ENCODE measurements at regions not wholly inside any gene's neighbourhood (a gene's known extent, or its start where the extent isn't known, plus 50 kb on each side); places are given as distances from the start of the nearest gene placed in this dataset.

DNA sequence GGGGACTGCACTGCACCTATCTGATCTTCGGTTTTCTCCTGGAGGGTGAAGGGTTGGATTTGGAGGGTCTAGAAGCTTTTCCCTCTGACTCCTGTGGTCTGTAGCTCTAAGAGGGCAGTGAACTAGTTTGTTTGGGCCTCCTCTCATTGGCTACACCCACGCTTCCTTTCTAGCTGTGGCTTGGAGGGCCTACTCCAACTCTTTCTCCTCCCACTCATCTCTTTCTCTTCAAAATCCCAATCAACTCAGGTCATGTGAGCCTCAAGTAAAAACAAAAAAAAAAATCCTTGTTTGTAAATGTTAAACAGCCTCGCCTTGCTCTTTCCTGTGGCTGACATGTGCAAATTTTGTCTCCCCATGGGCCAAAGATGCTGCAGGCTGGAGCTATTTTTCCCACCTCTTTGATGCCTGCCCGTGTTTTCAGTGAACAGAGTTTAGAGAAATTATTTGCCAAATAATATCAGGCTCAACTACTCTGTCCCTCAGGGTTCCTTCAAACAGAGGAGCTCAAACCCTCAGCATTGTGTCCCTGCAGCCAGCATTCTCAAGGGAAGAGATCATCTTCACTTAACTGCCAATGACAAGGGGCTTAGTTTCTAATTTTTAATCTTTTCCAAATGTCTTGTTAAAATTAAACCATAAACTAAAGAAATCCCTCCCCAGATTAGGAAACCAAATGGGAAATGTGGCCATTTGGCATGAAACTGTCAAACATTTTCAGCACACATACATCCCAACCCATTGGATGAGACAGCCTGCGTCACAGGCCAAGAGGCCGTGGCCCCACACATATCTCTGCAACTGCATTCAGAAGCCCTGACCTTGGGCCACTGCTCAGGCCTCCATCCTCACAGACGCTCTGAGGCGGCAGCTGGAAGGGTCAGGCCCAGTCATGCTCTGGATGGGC, 114.8 kb upstream of the THBS1 start:
- no peak for DNase-seq

DNA sequence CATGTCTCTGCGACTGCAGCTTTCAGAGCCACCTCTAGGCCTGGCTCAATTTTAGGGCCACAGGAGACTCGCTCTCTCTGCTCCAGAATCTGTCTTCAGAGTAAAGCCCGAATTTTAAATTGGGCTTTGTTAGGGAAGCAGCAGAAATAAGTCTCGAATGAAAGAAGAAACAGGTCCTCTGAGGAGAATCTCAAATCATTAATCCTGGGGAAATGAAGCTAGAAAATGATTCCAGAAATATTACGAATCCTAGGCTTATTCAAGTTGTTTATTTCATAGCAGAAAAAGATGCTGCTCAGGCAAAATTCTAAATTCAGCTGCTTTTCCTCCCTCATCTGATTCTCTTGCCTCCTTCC, 114.2 kb upstream of the THBS1 start:
- no peak for DNase-seq

DNA sequence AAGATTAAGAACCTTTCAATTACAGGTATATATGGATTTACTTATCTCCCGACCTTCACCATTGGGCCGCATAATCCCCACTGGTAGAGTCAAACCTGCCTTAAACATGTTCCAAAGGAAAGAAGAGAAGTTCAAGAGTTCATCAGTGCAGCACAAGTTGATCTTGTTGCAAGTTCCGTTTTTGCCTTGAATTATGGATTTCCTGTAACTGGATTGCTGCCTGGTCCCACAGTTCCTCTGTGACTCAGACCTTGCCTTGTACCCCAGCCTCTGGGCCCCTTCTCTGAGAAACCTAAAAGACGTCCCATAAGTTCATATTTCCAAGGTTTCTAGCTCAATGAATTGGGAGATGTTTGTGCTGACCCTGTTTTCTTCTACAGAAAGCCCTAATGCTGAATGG, 112.5 kb upstream of the THBS1 start:
- DNase-seq: no peak

DNA sequence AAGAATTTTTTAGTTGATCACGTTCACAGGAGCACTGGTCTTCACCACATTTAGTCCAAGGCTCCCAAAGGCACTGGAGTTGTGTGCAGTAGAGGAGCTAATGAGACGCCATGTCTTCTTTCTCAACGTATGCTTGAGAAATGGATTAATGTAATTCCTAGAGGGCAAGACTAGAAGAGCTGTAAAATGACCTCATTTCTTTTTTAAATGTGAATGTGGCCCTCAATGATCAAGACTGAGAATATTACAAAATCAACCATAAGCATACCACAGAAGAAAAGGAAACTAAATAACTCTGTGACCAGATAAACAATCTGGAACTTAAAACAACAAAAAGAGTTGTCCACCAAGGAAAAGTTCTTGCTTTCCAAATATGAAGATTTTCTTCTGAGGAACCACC, 112.1 kb upstream of the THBS1 start:
- no peak for DNase-seq

DNA sequence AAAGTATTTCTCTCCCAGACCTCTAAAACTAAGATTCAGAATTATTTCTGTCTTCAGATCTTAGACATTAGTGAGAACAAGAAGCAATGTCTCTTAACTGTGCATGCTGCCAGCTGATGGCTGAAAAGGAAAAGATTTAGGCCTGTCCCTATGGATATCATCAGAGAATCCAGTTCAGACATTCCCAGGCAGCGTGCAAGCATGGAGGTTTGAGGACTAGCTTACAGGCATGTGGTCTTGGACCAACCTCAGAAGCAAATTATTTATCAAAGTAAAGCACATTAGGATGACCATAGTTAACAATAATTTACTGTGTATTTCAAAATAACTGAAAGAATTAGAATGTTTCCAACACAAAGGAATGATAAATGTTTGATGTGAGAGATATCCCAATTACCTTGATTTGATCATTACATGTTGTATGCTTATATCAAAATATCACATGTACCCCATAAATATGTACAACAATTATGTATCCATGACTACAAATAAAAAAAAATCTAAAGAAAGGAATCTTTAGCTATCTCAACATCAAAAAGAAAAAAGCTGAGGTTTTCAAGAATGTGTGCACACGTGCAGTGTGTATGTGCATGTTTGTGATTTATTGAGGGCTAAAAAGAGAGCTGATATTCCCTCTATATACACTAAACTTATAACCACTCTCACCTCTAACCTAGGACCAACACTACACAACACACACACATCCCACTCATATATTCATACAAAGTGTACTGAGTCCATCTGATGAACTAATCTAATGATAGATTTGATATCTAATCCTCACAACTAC, 108.9 kb upstream of the THBS1 start:
- no peak for DNase-seq

DNA sequence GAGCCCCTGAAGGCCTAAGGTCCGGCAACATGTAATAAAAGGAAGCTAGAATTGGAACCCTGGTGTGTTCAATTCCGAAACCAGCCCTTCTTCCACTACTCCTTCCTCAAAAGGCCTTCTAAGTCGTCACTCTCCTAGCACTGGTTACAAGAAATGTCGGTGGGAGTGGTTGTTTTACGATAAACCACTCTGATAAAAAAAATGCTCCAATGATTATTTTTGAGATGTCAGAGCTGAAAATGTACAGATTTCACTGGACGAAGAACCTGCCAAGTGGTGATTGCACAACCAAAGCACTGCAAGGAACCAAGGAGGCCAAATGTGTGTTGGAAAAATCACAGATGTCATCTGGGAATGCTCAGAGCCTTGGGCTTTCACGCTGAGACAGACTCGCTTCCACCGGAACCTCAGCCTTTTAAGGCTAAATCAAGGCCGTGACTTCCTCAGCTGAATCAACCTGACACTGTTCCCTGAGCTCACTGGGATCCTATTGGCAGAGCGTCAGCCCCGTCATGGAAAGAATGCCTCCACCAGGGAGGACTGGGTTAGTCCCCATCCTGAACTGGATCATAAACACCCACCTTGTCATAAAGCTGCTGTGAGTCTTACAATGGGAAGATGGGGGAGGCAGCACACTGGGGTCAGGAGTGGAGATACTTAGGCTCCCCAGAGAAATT, 108.1 kb upstream of the THBS1 start:
- no peak for DNase-seq

DNA sequence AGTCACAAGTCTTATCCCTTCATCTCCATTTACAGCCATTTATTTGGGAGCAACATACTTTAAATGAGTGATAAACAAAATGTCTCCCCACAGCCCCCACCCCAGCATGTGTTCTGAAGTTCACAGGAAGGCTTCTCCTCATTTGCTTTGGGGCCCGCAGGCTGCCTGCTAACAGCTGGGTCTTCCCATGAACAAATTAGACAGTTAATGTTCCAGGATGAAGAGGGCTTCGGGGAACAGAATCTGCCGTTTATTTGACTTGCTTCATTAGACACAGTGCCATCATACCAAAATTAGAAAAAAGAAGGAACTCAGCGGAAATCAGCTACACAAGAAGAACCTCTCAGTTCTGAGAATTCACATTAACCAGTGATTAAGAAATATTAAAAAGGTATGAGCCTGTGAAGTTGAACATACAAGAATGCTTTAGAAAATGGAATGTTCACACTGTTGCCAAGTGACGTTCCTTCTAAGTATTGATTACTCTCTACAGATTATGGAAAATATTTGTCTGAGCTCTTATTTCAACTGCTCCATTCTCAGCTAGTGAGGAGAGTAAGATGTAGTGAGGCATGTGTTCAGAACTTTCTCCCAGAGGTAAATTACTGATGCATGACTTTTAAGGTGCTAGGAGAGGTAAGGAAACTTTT, 107.5 kb upstream of the THBS1 start:
- DNase-seq: no peak

DNA sequence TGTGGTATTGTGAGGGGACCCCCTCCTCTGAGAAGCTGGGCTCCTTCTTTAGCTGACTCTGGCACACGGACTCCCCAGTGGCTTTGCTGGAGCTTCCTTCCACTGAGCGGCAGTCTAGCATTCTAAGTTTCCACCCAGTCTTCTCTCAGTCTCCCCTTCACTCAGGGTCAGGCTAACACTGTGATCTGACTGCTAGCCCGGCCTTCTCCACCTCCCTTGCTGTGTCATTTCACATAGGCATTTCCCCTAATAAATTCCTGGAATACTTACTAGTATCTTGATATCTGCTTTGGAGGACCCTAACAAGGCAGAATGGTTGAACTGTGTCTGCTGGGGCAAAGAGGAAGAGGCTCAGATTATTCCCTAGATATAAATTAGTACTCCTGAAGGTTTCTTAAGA, 106.2 kb upstream of the THBS1 start:
- no peak for DNase-seq

DNA sequence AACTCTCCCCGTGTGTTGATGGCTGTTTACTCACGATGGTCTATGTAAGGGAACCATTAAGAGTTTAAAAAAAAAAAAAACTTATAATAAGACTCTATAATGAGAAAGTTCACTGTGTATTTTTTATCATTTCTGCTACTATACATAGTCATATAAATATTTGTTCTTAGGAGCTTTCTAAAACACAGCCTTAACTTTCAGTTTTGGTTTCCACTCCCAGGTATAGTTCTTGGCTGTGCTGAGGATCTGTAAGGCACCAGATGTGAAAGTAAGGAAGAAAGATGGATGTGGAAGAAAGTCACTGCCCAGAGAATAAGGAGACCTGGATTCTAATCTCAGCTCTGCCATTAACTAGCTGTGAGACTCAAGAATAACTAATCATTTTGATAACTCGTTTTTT, 101.9 kb upstream of the THBS1 start:
- no peak for DNase-seq

DNA sequence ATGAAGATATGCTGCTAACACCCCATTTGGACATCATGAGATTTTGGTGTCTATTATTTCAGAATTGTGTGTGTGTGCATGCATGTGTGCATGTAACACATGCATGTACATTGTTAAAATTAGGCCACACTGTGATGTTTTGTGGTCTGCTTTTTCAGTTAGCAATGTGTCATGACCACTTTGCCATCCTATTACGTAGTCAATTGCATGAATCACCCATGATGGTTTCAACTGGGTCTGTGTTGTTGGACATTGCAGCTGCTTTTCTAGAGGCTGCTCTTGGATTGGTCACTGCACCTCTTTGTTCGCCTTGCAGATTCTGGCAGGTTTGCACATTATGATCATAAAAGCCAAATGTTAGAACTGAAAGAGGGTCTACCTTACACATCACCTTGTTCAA, 101.0 kb upstream of the THBS1 start:
- no peak for DNase-seq

DNA sequence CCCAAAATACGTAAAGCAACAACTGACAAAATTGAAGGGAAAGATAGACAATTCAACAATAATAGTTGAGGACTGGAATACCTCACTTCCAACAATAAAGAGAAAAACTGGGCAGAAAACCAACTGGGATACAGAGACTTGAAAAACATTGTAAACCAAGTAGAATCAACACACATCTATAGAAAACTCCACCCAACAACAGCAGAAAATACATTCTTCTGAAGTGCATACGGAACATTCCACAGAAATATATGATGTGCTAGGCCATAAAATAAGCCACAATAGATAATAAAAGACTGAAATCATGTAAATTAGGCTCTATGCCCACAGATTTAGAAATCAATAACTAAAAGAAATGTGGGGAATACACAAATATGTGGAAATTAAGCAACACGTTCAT, 98.4 kb upstream of the THBS1 start:
- DNase-seq: no peak

DNA sequence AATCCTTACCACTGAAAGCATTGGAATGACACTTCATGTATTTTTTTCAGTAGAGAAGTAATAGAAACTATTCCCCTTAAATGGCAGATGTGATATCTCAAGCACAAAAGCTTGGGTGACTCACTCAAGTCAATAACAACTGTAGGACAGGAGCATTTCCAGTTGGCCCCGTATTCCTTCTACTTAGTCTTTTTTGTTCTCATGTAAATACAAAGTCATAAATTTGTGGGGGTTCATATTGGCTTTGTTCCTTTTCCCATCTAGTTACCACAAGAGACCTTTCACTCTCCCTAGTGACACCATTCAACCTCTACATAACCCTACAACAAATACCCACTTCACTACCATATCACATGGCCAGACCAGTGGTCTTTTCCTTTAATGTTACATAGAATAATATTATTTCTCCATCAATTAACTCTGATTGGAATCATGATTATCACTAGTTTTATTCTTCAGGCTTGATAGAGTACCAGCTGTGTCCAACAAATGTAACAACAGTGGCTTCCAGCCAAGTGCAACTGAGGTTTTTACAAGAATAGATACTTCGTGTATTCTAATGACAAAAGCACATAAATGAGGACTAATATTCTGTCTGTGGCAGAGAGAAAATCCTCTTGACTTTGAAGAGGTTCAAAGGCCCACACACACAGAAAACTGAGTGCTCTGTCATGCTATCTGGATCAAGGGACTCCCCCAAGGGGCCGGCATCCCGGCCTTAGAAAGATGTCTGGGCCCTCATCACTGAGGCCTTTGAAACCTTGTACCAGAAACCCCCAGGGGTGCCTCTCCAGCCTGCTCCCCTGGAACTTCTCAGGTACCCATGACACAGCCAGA, 94.0 kb upstream of the THBS1 start:
- DNase-seq: no peak

DNA sequence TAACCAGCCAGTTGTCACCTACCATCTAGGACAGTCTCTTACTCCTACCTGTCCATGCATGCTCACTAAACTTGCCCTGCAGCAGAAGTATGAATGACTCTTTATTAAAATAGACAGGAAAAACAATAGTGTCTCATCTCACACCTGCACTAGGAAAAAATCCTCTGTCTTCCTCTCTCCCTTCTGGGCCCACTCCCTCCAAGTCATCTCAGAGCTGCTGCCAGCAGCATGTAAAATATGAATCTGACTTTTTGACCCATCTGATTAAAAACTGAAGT, 93.5 kb upstream of the THBS1 start:
- DNase-seq: no peak

DNA sequence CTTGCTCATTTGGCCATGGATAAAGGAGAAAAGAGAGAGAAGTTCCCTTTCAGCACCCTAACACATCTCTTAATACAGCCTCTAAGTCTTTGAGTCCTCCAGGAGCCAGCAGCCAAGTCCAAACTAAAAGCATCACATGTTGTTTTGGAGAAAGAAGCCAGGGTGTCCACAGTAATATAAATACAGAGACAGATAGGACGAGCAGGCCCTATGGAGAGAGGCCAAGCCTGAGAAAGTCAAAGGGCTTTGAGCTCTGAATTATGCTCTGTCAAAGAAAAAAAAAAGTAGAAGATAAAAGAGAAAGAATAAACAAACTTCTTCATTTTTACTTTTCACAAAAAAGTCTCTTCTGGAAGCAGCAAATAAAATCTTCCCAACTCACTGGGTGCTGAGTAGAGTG, 92.4 kb upstream of the THBS1 start:
- DNase-seq: no peak

DNA sequence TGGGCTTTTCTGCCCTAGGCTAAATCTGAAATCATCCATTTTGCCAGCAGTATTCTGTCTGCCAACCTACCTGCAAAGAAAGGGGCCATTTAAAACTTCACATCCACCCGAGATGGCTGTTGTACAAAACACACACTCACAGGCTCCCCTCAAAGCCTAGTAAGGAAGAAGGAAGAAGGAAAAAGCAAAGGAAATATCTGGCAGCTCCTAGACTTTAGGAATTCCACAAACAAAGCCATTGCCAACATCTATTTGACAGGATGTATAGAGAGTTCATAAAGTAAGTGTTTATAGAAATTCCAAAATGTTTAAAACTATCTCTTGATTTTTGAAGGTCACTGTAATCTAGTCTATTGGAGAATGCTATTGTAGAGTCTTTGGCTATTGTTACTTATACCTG, 91.9 kb upstream of the THBS1 start:
- no peak for DNase-seq

DNA sequence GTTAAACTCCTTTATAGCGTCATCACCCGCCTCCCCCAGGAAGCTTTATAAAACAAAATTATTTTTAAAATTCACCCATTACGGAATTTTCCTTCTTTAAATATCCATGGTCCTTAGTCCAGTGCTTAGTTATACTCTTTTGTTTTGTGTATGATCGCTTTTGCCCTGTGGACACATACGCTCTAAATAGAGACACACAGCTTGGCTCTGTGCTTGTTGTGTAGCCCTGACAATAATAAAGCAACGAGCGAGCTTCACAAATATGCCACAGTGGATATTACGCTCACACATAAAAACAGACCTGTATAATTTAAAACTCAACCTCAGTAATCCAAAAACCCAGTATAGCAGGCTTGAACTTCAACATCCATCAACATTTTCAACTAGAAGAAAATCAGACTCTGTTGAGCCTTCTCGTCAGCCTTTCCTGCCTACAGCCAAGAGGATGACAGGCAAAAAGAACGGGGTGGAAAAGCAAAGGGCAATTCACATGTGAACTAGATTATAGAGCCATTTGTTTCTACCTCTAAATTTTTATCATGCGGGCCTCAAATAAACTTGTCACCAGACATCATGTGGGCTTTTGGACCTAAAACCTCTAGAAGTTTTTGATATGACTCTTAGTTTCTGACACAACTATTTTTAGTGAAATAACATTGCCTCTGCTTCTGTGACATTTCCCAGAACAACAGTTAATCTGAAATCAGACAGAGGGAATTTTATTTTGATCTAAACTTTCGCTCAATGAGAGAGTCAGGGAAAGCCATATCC, 89.6 kb upstream of the THBS1 start:
- no peak for DNase-seq

DNA sequence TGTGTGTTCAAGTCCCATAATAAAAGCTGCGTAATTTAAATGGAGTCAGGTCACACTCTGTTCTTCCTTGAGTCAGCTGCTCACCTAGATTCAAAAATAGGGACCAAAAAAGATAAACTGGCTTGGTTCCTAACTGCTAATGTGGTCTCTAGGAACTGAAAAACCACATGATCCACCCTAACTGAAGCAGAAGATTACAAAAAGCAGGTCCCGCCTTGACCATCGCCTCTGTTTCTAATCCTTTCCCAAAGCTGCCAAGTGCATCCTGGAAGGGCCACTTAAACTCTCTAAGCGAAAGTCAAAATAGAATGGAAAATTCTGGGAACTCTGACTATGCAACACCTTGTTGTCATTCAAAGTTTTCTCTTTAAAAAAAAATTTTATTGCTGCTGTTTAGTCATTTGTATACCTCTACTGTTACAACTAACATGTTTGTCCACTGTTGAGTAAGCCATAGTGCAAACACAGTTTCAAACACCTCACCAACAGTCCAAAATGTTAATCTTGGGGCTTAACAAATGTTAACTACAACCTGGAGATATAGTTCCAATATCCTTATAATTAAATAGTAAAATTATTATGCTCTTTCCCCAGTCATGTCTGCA, 88.9 kb upstream of the THBS1 start:
- DNase-seq: no peak

DNA sequence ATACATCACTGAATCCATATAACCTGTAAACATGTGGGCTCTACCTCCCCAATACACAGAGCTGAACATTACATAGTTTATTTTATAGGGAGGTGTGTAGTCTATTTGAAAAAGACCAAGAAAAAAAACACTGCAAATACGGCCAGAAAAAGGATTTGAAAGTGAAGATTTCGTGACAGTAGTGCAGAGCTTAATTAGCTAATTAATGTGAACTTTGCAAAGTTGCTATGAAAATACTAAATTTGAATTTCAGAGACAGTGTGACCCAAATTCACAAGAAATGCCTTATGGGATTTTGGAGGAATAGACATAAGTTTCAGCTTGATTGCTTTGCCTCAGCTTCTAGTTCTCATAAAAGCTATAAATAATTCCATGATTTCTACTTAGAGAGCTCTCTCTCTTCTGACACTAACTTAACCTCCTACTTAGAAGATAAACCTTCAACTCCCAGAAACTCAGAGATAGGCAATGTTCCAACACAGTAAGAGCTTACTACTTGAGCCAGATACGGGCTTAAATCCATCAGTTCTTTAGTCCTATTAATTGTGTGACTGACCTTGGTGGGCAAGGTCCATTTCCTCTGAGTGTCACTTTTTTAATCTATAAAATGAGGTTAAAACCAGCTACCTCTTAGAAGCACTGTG, 87.3 kb upstream of the THBS1 start:
- DNase-seq: no peak

DNA sequence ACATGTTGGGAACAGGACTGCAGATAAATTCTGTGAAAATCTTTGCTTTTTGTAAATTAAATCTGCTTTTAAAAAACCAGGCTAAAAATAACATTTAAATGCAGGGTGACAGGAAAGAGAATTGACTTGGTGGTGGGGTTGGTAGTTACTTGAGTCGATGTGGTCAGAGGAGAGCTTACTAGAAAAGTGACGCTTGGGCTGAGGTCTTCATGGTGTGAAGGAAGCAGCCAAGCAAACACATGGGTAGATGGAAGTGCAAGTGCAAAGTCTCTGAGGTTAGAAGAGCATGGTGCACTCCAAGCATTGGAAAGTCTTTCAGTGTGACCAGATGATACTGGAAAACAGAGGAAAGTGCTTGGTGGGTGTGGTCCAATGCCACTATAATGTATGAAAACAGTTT, 86.4 kb upstream of the THBS1 start:
- DNase-seq: no peak

All from effector CD8-positive, alpha-beta T cell (primary cell).